Gastrocnemius medialis (tissue), 4 donors: ENCODE measurements at regions not wholly inside any gene's neighbourhood (a gene's known extent, or its start where the extent isn't known, plus 50 kb on each side); places are given as distances from the start of the nearest gene placed in this dataset.

Experiments used
- CTCF ChIP-seq, 5 experiments: fragments of 450-650 bp in 3 of 5; fragments of 200-600 bp in 2 of 5; sonication (generic) in 2 of 5; IDR thresholded peaks in 4 of 5; conservative IDR thresholded peaks in 1 of 5; 1 replicate in 4 of 5; 2 replicates in 1 of 5; pipeline ENCODE4 v1.5.1; 2016 to 2019; ENCODE audit warnings: antibody characterized with exemption in 5 of 5, mild to moderate bottlenecking in 3 of 5, moderate library complexity in 3 of 5
- POLR2A ChIP-seq, 2 donors: fragments of 450-650 bp; IDR thresholded peaks; one replicate each; pipeline ENCODE4 v1.6.1; 2017; ENCODE audit warnings: antibody characterized with exemption in 2 of 2, mild to moderate bottlenecking in 2 of 2, moderate library complexity in 2 of 2

- no peak for TF ChIP-seq POLR2A (IDR thresholded peaks at IDR 0.05)
- TF ChIP-seq CTCF (IDR thresholded peaks at IDR 0.05 in 4 of 5, conservative IDR thresholded peaks at IDR 0.05 in 1 of 5): no peak
These were observed 296.1 kb upstream of the SPAG17 start for GRCh38 chr1:118481126-118481525.
